ENCODE measurements at regions not wholly inside any gene's neighbourhood (a gene's known extent, or its start where the extent isn't known, plus 50 kb on each side); places are given as distances from the start of the nearest gene placed in this dataset.
"Not testable (repeated sequence)": the region's sequence is repeated elsewhere in the genome, so short reads cannot be mapped to it uniquely, and the experiment has no call there.

- no peak for DNase-seq
Measured at GRCh38 chr7:112540839-112541577, 60.2 kb downstream of the LSMEM1 start.

DNA sequence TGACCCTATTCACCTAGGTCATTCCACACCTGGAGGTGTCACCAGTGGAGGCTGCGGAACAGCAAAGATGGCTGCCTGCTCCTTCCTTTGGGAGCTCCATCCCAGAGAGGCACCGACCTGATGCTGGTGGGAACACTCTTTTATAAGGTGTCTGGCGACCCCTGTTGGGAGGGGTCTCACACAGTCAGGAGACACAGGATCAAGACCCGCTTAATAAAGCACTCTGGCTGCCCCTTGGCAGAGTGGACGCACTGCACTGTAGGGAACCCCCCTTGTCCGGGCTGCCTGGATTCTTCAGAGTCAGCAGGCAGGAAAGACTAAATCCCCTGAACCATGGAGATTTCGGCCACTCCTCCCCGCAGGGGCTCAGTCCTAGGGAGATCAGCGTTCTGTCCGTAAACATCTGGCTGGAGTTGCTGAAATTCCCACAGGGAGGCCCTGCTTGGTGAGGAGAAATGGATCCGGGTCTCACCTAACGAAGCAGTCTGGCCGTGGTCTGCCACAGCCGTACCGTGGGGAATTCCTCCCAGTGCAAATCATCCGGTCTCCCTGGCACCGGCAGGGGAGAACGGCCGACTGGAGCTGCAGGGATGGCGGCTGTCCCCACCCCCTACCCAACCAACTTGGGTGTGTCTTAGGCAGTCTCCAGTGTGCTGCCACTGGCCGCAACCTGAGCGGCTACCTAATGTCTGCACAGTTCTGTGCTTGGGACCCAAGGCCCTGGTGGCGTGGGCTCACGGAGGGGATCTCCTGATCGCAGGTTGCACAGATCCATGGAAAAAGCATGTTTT, 66.1 kb downstream of the LSMEM1 start:
- DNase-seq: no peak

GRCh38 chr7:112547916-112548315, 67.1 kb downstream of the LSMEM1 start:
- DNase-seq: no peak

GRCh38 chr7:112550468-112551060, 69.8 kb downstream of the LSMEM1 start:
- DNase-seq: peak; percentile 24

DNA sequence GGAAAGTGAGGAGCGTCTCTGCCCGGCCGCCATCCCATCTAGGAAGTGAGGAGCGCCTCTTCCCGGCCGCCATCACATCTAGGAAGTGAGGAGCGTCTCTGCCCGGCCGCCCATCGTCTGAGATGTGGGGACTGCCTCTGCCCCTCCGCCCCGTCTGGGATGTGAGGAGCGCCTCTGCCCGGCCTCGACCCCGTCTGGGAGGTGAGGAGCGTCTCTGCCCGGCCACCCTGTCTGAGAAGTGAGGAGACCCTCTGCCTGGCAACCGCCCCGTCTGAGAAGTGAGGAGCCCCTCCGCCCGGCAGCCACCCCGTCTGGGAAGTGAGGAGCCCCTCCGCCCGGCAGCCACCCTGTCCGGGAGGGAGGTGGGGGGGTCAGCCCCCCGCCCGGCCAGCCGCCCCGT, 70.7 kb downstream of the LSMEM1 start:
- not testable (repeated sequence) for DNase-seq

DNA sequence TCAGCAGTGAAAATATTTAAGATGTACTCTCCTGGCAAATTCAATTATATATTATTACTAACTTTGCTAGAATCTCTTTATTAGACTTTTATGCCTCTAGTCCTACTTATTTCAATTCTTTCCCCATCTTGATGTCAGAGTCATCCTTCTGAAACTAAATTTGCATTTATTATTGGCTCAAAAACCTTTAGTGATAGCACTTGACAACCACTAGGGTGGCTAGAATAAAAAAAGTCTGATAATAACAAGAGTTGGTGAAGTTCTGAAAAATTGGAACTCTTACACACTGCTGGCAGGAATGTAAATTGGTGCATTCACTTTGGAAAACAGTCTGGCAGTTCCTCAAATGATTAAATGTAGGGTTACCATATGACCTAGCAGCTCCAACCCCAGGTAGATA, 73.8 kb downstream of the LSMEM1 start:
- no peak for DNase-seq

GRCh38 chr7:112556633-112557032, 75.8 kb downstream of the LSMEM1 start:
- DNase-seq: no peak

- peak; percentile 37 for DNase-seq
Measured at GRCh38 chr7:112566442-112567324, 85.9 kb downstream of the LSMEM1 start.

DNA sequence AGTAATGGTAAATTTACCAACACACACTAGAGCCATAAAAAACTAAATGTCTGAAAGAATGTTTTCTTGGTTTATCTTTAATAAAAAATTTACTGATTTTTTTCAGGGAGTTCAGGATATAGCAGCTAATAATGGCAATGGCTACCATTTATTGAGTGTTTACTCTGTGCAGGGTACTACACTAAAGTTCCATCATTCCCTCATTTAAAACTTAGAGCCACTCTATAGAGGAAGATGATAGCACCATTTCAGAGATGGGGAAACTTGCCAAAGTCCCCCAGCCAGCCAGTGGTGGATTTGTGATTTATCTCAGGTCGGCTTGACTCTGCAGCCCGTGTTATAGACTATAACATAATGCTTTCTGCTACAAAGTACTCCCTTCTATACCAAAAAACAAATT, 86.6 kb downstream of the LSMEM1 start:
- DNase-seq: no peak

- no peak for DNase-seq
Measured at GRCh38 chr7:112571852-112572607, 91.2 kb downstream of the LSMEM1 start.

- DNase-seq: no peak
Measured at GRCh38 chr7:112572669-112573301, 92.0 kb downstream of the LSMEM1 start.

GRCh38 chr7:112573302-112574039, 92.7 kb downstream of the LSMEM1 start:
- DNase-seq: no peak

GRCh38 chr7:112575864-112576263, 95.1 kb downstream of the LSMEM1 start:
- DNase-seq: no peak

DNA sequence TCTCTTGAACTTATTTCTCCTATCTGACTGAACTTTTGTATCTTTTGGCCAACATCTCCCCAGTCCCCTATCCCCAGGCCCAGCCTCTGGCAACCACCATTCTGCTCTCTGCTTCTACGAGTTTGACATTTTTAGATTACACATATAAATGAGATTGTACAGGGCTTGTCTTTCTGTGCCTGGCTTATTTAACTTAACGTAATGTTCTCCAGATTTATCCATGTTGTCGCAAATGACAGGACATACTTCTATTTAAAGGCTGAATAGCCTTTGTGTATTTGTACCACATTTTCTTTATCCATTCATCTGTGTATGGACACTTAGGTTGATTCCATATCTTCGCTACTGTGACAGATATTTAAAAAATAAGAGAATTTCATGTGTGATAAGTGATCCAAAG, 98.6 kb downstream of the LSMEM1 start:
- DNase-seq: no peak

GRCh38 chr7:112580717-112581435, 100.1 kb downstream of the LSMEM1 start:
- DNase-seq: no peak

DNA sequence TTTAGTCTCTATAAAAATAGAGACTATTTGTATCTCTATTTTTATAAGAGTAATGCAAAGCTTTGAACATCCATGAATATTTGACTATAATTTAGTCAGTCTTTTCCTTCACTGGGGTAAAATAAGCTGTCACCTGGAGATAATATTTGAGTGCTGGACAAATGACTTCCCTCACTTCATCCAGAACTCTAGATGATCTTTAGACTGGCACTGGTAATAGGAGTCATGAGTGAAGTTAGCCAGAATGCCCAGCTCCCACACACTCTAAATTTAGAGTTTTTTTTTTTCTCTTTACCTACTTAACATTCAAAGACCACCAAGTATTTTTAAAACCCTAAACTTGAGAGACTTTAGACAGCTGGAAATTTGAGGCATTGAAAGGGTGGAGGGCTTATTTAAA, 100.7 kb downstream of the LSMEM1 start:
- no peak for DNase-seq

GRCh38 chr7:112584290-112584689, 103.5 kb downstream of the LSMEM1 start:
- peak; percentile 19 for DNase-seq

DNA sequence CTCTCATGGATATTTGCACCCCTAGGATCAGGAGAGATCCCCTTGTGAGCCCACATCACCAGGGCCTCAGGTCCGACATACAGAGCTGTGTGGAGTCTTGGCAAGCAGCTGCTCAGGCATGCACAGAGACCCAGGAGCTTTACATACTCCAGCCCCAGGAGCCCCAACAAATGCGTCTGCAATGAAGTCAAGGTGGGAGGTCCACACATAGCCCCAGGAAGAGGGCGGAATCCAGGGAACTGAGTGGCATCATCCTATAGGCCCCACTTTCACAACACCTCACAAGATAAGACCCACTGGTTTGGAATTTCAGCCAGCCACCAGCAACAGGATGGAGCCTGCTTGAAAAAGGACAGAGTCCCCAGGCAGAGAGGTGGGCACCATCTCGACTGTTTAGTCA, 106.7 kb downstream of the LSMEM1 start:
- DNase-seq: no peak

DNA sequence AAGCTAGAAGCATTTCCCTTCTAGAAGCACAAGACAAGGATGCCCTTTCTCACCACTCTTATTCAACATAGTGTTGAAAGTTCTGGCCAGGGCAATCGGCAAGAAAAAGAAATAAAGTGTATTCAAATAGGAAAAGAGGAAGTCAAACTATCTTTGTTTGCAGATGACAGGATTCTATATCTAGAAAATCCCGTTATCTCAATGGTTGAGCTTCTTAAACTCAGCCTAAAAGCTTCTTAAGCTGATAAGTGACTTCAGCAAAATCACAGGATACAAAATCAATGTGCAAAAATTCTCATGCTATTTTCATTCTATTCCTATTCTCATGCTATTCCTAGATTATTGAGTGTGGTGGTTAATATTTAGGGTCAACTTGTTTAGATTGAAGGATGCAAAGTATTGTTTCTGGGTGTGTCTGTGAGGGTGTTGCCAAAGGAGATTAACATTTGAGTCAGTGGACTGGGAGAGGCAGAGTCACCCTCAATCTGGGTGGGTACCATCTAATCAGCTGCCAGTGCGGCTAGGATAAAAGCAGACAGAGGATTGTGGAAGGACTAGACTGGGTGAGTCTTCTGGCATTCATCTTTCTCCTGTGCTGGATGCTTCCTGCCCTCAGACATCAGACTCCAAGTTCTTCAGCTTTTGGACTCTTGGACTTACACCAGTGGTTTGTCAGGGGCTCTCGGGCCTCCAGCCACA, 111.9 kb downstream of the LSMEM1 start:
- DNase-seq: not testable (repeated sequence)

DNA sequence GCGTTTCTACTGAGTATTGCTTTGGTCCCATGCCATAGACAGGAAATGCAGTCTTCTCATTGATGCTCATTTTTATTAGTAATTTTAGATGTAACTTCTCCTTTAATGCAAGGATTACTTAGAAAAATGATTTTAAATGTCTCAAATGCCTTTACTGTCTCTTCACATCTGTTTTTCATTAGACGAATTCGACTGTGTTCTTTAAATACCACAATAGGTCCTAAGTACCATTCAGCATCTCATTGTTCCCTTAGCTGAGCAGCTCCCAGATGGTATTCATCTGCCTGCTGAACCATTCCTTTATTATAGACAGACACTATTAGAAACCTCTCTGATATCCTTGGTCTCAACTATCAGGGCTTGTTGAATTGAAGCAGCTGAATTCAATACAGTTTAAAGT, 113.6 kb downstream of the LSMEM1 start:
- no peak for DNase-seq
